ENCODE measurements at regions not wholly inside any gene's neighbourhood (a gene's known extent, or its start where the extent isn't known, plus 50 kb on each side); places are given as distances from the start of the nearest gene placed in this dataset.

GRCh38 chr2:211241891-211242290, 685.5 kb downstream of the CPS1 start:
- DNase-seq: no peak

DNA sequence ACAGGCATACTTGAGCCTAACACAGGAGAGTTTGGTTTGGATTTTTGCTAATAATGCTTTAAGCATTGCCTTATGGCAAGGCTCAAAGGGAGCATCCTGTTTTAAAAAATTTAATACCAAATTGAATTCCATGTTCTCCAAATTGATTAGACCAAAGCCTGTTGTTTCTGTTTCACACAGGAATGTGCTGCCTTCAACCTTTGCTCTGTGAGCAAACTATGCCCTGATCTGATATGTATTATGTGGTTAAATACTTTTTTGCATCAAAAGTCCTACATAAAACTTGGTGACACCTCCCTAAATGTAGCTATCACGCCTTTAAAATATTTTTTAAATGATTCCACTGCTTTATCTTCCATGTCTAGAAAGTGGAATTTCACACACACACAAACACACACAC, 691.4 kb downstream of the CPS1 start:
- no peak for DNase-seq

GRCh38 chr2:211248841-211249240, 692.4 kb downstream of the CPS1 start:
- DNase-seq: no peak

- no peak for DNase-seq
Observed at GRCh38 chr2:211251016-211251415, 694.6 kb downstream of the CPS1 start.

DNA sequence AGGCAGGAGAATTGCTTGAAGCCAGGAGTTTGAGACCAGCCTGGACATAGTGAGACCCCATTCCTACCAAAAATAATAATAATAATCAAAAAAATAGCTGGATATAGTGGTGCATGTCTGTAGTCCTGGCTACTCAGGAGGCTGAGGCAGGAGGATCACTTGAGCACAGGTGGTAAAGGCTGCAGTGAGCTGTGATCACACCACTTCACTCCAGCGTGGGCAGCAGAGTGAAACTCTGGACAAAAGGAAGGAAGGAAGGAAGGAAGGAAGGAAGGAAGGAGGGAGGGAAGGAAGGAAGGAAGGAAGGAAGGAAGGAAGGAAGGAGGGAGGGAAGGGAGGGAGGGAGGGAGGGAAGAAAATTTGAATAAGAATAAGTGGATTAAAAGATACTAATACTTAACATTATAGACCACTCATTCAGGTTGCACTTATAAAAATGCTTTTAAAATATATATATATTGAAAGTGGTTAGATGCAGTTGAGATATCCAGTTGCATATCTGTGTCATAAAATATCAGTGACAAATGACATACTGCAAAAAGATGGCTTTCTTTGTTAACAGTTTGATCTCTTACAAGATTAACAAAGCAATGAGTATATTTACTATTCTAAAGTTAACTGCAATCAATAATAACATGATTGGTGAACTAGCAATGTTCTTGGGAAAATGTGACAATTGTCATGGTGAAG, 702.4 kb downstream of the CPS1 start:
- DNase-seq: no peak

GRCh38 chr2:211259831-211260476, 703.6 kb downstream of the CPS1 start:
- no peak for DNase-seq

GRCh38 chr2:211270257-211270656, 713.9 kb downstream of the CPS1 start:
- no peak for DNase-seq

GRCh38 chr2:211281430-211282073, 725.2 kb downstream of the CPS1 start:
- DNase-seq: no peak

DNA sequence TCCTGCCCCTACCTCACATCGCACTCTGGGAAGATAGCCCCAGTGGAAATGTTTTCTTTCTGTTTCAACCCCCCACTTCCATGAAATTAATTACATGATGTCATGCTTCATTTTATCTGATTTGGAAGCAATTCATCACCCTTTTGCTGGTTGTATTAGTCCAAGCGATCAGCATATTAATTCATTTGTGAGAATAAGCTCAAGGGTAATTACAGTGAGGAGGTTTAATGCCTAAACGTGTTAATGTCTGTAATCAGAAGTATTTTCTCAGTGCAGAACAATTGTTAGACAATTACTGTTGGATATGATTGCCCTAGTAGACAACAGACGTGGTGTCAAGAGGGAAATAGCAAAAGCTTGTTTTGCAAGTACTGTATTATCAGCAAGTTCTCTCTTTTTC, 746.3 kb downstream of the CPS1 start:
- no peak for DNase-seq

DNA sequence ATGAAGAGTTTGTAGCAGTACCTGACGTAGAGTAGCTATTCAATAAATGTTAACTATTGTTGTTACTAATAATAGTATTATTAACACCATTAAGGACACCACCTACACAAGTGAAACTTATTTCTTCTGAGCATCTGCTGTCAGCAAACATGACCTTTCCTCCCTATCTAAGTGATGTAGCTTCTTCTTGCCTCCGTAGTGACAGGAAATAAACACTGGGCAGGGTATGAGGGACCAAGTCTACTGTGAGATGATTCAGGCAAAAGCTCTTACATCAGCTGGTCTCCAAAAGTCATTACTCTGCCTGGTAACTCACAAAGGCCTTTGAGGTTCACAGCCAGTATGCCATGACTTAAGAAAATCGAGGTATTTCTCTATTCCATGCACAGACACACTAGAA, 750.5 kb downstream of the CPS1 start:
- no peak for DNase-seq

Data from midbrain (tissue), 1 donor.